ENCODE measurements at regions not wholly inside any gene's neighbourhood (a gene's known extent, or its start where the extent isn't known, plus 50 kb on each side); places are given as distances from the start of the nearest gene placed in this dataset.
"Not testable (repeated sequence)": the region's sequence is repeated elsewhere in the genome, so short reads cannot be mapped to it uniquely, and the experiment has no call there.

DNA sequence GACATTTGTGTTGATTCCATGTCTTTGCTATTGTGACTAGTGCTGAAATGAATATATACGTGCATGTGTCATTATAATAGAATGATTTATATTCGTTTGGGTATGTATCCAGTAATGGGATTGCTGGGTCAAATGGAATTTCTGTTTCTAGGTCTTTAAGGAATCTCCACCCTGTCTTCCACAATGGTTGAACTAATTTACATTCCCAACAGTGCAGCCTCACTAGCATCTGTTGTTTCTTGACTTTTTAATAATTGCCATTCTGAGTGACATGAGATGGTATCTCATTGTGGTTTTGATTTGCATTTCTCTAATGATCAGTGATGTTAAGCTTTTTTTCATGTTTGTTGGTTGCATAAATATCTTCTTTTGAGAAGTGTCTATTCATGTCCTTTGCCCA is 291.2 kb downstream of the FAT4 start:
- DNase-seq: not testable (repeated sequence)

DNA sequence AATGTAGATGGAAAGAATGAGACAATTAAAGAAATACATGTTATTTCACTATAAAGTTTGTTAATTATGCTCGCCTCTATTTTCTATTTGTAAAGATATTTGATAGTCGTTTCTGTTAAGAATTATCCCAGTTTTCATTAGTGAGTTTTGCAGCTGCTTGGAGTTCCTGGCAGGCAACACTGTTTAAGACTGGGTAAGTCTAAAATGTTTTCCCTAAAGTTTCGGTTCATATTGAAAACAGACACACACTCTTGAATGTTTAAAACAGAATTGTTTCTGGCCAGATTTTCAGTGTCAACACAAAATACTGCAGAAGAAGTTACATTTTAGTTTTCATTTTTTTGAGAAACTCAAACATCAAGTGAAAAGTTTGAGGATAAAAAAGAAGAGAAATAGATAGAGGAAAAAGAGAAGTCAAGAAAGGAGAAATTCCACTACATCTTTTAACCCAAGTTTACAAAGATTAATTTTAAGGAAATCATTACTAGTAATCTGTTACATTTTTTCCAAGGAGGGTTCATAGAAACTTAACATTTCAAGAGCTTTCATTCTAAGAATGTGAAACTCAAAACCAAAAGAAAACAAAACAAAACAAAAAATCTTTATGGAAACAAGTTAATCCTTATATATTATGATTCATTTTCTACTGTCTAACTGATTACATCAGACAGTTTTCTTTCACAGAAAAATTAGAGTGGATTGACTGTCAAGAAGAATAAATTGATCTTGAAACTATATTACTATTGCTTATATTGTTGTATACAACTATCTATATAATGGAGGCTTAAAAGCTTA is 305.5 kb downstream of the FAT4 start:
- DNase-seq: no peak

DNA sequence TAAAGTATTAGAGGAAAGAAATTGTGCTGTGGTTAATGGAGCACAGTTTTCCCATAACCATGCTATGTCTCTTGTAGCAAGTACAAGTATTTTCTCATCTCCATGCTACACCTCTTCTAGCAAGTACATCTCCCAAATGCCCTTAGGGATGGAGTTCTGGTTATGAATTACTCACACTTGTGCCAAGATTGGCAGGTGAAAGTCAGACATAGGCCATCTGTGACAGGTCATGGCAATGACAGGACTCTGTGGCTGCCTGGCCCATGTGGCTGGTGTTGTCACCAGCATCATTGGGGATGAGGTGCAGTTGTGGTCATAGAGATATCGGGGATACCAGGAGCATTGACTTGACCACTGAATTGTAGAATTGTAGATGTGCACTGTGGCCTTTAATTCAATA is 310.2 kb downstream of the FAT4 start:
- no peak for DNase-seq

DNA sequence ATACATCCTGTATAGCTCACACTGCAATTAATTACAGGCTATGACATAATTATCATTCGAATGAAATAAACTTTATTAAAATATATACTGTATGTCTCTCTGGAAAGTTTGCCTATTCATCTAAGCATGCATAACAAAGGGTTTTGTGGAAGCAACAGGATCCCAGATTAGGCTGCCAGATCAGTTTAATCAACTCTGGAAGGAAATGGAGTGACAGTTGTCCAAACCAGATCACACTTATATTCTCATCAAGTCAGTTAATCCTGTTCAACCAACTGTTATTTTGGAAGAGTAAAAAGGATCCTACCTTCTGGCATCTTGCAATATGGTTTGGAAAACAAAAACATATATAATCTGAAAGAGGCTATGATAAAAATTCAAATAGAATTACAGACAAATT is 312.2 kb downstream of the FAT4 start:
- no peak for DNase-seq

DNA sequence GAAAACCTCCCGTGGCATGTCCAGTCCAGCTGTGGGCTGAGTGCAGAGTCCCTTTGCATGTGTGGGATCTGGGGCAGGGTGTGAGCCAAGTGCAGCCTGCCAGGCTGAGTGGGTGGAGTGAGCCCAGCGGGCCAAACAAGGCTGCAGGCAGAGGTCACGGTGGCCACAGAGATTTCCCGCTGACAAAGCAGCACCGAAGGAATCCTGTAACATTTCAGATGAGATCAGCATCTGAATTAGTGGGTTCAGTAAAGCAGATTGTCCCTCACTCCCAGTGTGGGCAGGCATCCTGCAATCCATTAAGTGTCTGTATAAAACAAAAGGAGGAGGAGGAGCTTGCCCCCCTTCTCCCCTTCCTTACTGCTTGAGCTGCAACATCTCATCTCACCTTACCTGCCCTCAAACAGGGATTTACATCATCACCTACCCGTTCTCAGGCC is 324.4 kb downstream of the FAT4 start:
- DNase-seq: no peak

DNA sequence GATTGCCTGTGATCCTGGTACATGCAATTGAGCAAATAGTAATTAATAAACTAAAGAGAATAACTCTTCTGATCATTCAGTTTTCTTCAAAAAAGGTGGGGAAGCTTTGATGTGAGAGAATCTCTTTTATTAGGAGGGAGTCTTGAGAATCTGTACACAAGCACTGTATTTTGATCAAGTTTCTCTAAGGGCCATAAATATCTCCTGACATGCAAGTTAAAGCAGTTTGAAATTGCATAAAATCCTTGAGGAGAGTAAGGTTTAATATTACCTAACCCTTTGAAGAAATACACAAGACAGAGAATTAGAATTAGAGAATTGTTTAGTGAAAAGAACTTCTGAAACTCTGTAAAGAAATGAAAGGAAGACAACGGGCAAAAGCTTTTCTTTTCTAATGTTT is 326.9 kb downstream of the FAT4 start:
- no peak for DNase-seq

DNA sequence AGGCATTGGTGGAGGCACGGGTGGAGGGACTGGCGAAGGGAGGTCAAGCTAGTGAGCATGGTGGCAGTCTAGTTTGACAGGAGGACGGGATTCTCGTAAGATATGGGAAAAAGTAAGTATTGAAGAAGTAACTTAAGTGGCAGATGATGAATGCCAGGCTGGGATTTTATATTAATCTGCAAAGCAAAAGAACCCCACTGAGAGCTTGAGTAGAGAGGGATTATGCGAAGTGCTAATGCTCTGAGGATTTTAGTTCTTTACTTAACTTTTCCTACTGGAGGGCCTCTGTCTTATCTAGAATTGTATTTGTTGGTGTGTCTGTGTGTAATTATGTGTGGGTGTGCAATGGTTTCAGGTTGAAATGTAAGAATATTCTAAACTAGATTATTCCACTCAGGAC is 327.9 kb downstream of the FAT4 start:
- no peak for DNase-seq

DNA sequence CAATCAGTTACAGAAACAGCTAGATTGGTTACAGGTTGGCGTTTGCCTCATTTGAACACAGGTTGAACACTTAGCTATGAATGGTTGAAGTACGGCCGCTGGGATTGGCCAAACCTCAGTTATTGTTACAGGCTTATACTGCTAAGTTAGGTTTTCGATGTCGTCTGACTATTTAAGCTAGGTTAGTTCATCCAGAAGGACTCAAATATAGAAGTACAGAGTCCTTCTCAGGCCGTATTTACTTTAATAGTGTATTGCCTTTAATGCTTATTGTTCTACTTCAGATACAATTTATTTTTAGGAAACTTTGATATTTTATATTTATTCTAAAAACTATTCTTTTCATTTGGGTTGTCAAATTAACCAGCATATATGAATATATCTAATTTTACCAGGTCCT is 334.7 kb downstream of the FAT4 start:
- no peak for DNase-seq

DNA sequence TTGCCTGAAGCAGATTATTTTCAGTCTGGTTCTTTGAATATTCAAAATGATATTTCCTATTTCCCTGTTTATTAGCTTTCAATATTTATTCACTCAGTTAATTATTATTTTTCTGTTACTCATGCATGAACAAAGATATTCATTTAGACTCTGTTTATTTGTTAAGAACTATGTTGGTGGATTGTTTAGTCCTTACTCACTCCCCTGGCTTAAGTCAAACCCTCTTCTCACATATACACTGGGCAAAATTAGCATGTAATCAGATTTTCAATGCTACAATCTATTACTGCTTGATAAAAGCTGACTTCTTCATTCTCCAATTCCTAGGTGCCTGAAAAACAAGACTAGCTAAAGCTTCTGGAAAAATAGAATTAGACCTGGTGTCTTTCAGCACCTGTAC is 335.8 kb downstream of the FAT4 start:
- DNase-seq: no peak

DNA sequence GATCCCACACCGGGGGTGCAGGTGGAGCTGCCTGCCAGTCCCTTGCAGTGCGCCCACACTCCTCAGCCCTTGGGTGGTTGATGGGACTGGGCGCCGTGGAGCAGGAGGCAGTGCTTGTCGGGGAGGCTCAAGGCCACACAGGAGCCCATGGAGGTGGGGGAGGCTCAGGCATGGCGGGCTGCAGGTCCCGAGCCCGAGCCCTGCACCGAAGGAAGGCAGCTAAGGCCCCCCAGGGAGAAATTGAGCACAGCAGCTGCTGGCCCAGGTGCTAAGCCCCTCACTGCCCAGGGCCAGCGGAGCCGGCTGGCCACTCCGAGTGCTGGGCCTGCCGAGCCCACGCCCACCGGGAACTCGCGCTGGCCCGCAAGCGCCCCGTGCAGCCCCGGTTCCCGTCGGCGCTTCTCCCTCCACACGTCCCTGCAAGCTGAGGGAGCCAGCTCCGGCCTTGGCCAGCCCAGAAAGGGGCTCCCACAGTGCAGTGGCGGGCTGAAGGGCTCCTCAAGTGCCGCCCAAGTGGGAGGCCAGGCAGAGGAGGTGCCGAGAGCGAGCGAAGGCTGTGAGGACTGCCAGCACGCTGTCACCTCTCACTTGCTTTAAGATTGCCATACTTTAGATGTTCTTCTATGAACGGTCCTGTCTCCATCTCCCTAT is 337.1 kb downstream of the FAT4 start:
- DNase-seq: not testable (repeated sequence)

DNA sequence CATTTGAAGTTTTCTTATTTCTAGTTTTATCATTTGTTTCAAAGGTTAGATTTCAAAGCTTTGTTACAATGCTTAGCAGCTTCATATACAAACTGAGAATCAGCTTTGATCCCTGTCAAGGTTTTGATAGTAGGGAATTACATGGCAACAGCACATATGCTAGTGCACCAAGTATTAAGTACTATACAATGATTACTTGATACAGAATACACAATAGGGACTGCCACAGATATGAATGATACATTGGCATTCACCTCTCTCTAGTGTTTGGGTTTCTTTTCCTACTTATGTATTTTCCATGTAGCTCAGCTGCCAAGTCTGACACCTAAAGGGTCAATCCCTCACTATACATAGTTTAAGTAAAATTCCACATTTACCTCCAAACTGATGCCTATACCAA is 344.0 kb downstream of the FAT4 start:
- no peak for DNase-seq

DNA sequence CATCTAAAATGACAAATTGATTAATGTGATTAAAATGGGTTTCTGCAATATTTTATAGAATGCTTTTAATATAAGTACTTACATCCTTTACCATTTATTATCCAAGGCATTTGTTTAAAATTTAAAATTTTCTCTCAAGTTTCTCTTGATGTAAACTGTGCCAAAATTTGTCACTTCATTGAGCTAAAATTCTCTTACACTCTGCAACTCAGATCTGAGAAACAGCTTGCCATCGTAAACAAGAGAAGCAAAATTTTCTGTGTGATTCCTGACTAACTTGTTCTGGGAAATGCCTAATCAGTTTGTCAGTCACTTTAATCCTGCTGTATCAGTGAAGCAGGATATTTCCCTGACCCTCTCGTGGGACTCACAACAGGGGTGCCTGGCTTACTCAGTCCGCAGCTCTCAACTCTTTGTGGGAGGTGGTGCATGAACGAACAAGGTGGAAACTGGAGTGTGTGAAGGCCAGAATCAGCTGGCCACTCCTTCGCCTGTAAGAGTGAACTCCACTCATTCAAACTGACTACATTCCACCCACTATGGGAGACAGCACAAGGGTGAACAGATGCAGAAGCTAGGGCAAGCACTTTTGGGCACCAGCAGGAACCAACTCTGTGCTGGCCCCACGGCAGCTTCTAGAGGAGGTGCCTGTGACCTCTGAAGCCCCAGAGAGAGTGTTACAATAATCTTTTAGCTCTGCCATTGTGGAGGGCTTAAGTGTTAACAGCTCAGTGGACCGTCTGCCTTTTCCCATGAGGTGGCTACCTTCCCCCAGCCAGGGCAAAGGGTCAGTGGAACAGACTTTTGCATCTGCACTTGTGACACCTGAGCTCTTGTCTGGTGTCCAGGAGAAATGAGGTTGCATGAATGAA is 349.4 kb downstream of the FAT4 start:
- DNase-seq: no peak

DNA sequence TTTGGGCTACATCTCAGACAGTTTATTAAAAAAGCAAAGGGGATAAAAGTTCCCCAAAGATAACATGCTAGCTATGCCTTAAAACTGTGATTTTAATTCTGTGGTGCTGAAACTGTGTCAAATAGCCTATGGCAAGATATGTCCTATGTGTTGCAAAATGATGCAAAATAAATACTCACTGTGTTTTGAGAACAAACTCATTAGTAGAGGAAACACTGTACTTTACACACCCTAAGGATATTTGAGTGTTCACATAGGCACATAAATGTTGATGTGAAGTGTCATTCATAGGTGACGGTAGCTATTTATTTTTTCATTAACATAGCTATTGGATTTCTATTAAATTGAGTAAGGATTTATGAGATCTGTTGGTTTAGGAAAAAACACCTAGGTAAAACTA is 351.9 kb downstream of the FAT4 start:
- DNase-seq: no peak

DNA sequence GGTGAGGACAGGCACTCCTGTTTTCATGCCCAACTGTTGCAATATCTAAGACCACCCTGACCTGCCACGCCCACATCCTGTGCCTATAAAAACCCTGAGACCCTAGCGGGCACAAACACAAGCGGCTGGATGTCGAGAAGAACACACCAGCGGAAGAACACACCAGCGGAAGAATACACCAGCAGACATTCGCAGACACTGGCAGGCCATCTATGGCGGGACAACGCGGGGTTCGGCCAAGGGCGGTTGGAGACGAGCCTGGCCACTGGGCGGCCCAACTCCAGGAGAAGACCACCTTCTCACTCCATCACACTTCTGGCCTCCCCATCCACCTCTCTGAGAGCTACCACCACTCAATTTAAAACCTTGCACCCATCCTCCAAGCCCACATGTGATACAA is 361.4 kb downstream of the FAT4 start:
- no peak for DNase-seq

DNA sequence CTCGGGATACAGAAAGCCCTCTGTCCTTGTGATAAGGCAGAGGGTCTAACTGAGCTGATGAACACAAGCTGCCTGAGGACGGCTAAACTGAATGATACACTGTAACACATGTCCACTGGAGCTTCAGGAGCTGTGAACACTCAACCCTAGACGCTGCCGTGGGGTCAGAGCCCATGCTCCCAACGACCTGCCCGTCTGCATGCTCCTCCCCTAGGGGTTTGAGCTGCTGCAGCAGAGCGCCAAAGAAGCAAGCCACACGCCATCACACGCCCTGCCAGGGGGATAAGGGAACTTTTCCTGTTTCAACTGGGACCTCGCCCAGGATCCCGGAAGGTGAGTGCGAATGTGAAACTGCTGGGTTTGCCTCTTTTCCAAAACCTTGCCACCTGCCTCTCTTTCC is 361.8 kb downstream of the FAT4 start:
- DNase-seq: no peak

DNA sequence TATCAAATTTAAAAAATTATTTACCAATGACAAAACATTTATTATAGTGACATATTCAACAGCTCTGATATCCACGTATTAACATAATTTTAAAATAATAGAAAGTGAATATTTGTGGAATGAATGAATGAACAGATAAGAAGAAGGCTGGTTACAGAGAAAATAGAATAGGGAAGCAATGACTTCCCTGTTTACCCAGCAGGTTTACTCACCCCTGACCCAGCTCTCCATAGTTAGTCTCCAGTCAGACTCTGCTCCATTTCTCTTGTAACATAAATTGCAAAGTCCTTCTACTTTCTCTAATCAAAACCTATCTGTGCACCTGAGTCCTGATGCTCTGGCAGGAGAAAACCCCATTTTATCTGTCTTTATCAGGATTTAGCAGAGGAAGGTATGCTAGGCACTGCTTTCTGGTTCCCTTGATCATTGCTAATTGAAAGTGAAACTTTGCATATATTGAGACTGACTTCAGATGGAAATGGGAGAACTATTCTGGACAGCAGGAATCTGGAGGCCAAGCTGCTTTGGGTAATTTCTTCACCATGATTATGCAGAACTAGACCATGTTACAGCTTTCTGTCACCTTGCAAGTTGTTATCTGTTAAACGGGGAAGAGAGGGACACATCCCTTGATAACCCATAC is 363.0 kb downstream of the FAT4 start:
- DNase-seq: no peak

DNA sequence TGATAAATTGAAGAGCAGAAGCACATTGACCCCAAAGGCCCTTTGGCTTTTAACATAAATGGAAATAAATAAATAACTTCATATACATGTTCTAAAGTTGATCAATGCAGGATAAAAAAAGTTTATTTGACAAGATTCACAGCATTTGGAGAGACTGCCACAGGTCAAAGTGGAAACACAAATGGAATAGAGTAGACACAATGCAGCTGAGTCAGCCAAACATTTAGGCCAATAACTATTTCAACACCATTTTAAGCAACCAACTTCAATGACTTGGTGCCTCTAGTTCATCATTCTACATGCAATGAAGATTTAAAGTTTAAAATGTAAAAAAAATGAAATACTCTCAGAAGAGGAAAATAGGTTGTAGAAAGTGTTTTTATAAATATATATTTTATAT is 365.2 kb downstream of the FAT4 start:
- no peak for DNase-seq

DNA sequence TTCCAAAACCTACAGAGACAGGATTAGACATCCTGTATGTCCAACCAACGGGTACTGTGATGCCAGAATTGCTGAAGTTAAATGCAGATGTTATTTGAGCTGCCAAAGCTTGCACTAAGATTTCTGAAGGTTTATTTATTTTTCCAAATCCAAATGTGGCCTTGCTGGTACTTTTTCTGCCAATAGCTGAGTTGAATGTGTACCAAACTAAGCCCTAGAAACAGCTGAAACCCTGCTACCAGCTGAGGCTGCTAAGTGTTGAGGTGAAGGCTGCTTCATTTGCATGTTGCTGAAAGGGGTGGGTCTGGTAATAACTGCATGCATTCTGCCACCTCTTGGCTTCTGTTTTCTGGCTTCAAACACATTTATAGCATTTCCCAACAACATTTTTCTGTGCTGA is 366.5 kb downstream of the FAT4 start:
- no peak for DNase-seq

DNA sequence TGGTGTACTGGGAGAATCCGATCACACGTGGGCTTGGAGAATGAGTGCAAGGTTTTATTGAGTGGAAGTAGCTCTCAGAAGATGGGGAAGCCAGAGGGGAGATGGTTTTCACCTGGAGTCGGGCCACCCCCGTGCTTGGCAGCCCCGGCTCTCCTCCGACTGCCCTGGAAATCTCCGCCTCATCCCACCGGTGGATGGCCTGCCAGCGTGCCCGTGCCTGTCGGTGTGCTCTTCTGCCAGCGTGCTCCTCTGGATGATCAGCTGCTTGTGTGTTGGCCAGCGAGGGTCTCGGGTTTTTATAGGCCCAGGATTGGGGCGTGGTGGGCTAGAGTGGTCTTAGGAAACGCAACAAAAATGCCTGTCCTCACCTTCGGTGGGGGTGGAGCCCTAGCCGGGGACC is 368.0 kb downstream of the FAT4 start:
- DNase-seq: no peak

DNA sequence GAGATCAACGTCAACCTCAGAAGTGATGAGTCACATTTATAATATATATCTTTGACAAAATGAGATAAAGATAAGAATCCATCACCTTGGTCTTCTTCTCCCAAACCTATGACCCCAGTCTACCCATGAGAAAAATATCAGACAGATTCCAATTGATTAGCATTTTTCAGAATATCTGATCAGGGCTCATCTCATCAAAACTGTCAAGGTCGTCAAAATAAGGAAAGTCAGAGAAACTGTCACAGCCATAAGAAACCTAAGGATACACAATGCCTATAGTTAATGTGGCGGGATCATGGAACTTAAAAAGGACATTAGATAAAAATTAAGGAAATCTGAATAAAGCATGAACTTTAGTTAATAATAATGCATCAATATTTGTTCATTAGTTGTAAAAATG is 374.1 kb downstream of the FAT4 start:
- DNase-seq: no peak

DNA sequence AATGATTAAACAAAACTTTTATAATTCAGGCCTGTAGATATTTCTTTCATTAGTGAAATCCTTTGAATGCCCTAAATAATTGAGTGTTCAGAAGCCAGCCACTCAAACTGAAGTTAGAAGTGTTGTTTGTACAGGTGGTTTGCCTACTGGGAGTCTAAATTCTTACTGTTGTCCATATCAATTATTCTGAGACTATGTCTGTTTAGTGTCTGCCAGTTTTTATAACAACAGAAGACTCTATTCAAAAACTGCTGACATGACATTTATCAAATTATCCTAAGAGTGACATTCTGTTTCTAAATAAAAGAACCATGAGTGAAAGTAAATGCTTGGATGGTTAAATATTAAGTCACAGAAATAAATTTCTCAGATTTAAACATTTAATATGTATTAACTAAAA is 375.1 kb downstream of the FAT4 start:
- DNase-seq: no peak

DNA sequence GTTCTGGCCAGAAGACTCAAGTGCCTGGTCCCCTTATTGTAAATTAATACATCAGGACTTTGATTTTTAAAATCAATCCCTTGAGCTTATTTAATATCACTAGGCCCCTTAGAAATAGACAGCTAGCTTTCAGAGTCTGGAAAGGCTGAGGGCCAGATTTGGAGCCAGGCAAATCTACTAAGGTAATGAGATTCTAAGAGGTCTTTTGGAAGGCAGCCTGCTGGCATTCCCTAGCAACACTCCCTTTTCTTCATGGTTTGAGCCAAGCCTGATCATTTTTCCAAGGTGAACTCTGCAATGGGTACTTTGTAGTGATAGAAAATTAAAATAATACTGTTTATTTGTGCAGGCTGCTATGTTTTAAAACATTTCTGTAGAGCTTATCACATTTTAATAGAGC is 378.5 kb downstream of the FAT4 start:
- DNase-seq: no peak

DNA sequence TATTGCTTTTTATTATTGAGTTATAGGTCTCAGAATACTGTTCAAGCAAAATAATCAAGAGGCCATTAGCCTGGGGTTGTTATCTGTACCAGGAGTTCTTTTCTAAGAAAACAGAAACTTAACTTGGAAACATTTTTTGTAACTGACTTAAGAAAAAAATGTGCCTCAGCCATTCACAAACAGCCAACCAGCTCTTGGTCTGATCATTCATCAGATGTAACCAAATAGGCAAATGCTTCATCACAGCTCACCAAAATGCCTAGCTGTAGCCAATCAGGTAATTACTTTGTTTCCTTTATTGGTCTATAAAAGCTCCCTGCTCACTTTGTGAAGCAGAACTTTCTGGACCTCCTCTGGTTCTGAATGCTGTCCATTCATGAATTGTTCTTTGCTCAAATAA is 387.7 kb downstream of the FAT4 start:
- DNase-seq: no peak
